ENCODE measurements at regions not wholly inside any gene's neighbourhood (a gene's known extent, or its start where the extent isn't known, plus 50 kb on each side); places are given as distances from the start of the nearest gene placed in this dataset.

DNA sequence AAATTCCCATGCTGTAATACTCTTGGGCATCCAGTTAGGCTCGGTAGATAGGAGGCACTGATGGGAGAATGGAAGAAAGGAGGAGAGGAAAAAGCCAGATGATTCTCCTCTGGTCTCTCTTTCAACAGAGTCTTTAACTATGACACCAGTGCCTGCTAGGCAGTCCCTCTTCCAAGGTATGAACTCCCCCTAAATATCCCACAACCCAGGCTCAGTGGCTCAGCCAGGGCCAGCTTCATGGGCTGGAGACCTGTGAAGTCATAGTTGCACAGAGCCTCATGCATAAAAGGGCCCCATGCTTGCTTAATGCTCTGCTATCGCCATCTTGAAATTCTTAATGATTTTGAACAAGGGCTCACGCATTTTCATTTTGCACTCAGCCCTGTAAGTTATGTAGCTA, 869.2 kb upstream of the GCFC2 start:
- TF ChIP-seq, protein P1, sequence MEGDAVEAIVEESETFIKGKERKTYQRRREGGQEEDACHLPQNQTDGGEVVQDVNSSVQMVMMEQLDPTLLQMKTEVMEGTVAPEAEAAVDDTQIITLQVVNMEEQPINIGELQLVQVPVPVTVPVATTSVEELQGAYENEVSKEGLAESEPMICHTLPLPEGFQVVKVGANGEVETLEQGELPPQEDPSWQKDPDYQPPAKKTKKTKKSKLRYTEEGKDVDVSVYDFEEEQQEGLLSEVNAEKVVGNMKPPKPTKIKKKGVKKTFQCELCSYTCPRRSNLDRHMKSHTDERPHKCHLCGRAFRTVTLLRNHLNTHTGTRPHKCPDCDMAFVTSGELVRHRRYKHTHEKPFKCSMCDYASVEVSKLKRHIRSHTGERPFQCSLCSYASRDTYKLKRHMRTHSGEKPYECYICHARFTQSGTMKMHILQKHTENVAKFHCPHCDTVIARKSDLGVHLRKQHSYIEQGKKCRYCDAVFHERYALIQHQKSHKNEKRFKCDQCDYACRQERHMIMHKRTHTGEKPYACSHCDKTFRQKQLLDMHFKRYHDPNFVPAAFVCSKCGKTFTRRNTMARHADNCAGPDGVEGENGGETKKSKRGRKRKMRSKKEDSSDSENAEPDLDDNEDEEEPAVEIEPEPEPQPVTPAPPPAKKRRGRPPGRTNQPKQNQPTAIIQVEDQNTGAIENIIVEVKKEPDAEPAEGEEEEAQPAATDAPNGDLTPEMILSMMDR (conservative IDR thresholded peaks at IDR 0.05; ENCODE audit: low read length), result no peak
- TF ChIP-seq EZH2phosphoT487 (IDR thresholded peaks at IDR 0.05; ENCODE audit: borderline replicate concordance), result no peak
